HG03565 (cell line): ENCODE measurements at regions not wholly inside any gene's neighbourhood (a gene's known extent, or its start where the extent isn't known, plus 50 kb on each side); places are given as distances from the start of the nearest gene placed in this dataset.

Experiments
- ATAC-seq: cut with Tn5 transposase; IDR thresholded peaks from one replicate; pipeline ENCODE4 v1.9.1; 2021; ENCODE audit warnings: mild to moderate bottlenecking, moderate library complexity; ENCODE audit not compliant: unreplicated experiment

DNA sequence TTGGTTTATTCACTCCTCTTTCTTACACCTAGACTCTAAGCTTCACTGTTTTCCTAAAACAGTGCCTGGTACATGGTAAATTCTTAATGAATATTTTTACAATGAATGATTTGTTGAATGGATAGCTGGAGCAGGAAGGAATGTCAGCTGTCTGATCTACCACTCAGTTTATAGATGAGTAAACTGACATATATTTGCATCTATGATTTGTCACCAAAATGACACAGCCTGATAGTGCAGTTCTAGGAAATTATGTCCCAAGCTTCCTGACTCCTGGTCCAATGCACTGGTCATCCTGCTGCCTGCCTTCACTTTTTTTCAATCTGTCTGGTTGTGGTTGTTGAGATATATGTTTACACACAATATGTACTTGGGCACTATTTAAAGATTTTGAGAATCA lies 651.7 kb upstream of the WWC1 start:
- no peak for ATAC-seq

DNA sequence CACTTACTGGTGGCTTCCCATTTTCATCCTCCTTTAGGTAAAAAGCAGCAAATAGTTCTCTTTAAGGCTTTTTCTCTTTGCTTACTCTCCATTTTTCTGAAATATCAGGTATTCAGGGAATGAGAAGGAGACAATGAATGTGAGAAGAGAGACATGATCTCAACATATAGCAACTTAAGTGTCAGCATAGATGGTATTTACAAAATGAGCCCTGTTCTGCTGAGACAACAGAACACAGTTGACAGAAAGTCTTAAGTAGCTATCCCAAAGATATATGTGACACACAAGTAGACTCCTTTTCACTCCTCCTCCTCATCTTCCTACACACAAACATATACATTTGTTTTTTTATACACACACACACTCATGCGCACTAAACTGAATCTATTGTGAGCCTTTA lies 649.3 kb upstream of the WWC1 start:
- ATAC-seq: no peak

DNA sequence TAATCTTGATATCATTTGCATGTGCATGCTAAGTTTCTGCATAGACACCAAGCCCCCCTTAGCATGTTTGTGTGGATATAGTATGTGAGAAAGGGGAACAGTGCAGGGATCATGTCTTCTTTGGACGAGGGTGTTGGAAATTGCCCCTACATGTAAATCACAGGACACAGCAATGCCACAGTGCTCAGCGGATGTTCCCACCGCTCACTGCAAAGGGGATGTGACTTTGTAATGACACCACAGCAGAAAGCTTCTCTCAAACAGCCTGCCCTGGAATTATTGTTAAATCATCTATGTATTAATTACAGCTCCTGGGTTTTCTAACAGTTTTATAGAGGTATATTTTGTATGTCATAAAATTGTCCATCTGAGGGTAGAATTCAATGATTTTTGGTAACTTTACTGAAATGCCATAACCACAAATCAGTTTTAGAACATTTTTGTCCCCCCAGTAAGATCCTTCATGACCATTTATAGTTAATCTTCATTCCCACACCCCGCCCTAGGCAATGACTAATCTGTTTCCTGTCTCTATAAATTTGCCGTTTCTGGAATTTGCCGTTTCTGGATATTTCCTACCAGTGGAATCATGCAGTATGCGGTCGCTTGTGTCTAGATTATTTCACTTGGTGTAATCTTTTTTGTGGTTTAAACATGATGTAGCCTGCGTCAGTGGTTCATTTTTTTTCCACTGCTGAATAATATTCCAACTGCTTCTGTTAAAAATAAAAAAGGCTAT lies 648.5 kb upstream of the WWC1 start:
- ATAC-seq: no peak

DNA sequence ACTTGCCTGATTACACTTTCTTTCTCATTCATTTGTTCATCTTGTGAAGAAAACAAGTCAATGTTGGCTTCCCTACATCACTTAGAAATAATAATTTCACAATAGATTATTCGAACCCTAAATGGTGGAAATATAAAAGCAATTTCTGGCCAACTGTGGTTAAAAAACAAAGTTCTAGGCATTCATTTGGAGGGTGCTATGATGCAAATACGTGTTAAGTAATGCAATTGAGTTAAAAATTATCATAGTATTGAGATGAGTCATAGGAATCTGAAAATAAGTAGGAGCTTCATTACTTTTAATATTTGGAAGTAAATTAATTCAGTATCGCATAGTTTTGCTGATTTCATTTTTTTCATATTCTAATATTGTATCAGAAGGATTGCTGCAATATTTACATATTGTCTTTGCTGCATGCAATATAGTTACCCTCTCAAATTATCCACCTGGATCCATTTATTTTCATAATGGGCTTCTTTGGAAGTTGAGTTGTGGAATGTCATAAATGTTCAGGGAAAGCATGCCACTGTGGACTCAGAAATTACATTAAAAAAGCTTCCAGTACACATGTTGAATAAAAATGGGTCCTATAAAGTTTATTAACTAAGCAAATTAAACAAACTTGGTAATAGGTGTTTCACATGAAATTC lies 647.7 kb upstream of the WWC1 start:
- no peak for ATAC-seq

DNA sequence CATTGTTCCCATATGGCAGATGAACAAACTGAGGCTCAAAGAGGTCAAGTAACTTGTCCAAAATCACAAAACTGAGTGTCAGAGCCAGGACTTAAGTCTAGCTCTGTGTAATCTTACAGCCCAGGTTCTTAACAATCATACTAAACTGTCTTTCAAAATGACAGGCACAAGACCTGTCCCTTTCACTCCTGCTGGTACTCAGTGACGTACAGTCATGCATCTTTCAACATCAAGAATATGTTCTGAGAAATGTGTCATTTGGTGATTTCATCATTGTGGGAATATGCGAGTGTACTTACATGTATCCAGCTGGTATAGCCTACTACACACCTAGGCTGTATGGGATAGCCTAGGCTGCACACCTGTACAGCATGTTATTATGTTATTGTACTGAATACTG lies 646.8 kb upstream of the WWC1 start:
- ATAC-seq: no peak

DNA sequence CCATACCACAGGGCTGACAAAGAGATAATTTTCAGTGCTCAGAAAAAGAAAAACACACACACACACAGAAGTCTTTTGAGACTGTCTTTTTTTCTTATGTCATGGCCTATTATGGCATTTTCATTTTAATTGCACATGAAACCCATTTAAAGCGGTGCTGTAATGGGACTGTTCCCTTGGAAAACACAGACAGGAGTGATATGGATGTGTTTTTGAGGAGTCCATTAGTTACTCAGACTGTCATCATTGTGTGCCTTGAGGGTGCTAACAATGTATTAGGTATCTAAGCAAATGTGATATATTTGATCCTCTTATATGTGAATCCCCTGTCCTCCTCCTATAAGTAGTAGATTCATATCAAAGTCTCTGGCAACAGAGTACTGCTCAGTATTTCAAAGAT lies 642.0 kb upstream of the WWC1 start:
- ATAC-seq: no peak

DNA sequence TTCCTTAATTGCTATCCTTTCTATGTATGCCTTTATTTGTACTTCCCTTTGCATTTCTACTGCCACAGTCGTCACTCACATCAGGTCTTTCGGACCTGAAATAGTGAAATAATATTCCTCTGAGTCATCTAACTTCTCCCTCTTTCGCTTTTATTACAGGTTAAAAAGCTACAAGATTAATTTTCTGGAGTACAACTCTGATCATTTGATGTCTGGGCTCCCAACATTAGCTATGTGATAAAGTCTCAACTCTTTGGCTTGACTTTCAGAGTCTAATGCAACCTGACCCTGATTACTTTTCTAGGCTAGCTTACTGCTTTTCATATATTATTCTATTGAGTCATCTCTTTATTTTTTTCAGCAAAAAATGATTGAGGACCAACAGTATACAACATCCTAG lies 638.8 kb upstream of the WWC1 start:
- no peak for ATAC-seq

DNA sequence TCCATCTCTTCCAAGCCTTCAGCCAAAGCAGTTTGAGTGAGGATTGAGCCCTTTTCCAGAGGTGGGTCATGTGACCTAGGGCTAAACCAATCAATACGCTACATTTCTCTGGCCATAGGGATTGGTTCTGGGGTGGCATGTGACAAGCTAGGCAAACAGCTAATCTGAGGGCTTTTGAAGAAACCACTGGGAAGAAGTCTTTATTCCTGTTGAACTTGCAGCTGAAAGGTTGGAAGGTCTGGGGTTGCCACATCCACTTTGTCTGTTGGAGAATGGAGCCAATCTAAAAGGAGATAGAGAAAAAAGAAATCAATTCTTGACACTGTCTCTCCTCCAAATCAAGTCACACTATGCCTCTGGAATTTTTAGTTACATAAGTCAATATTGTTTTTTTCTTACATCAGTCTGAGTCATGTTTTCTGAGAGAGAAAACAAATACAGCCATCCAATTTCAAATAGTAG lies 637.8 kb upstream of the WWC1 start:
- ATAC-seq: no peak

DNA sequence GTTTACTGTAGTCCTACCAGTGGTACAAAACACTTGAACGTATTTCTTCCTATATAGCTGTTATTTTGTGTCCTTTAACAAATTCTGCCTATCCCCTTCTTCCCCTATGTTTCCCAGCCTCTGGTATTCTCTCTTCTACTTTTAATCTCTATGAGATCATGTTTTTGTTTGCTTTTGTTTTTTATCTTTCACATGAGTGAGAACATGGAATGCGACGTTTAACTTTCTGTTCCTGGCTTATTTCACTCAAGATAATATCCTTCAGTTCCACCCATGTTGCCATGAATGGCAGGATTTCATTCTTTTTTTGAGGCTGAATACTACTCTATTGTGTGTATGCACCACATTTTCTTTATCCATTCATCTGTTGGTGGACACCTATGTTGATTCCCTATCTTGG lies 634.4 kb upstream of the WWC1 start:
- no peak for ATAC-seq

DNA sequence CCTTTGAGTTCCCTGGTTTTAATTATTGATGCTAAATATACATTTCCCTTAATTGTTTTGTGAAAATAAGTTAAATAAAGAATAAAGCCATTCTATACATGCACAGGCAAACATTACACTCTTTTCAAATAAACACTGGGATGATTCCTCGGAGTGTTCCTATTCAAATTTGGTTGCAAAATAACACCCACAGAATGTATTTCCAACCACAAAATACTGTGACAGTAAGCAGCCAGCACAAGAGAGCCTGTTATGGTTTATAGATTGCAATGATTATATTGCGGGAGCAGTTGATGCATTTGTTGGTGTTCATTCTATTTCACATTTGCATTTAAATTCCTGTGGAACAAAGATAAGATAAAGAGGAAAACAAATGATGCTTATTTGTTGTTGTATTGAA lies 632.6 kb upstream of the WWC1 start:
- no peak for ATAC-seq

DNA sequence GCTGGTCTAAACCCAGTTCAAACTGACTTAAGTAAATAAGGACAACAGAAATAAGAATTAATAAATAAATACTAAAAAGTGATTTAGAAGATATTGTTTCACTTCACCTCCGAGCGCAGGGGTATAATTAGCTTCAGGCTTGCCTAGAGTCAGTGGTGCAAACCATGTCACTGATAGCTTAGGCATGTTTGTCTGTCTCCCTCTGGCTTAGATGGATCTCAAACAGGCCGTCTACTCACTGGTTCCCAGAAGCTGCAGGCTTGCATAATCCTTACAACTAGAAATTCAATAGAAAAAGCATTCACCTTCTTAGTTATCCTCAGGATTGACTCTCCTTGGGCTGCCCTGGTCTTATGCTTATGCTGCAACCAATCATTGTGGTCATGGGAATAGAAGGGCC lies 629.8 kb upstream of the WWC1 start:
- no peak for ATAC-seq

DNA sequence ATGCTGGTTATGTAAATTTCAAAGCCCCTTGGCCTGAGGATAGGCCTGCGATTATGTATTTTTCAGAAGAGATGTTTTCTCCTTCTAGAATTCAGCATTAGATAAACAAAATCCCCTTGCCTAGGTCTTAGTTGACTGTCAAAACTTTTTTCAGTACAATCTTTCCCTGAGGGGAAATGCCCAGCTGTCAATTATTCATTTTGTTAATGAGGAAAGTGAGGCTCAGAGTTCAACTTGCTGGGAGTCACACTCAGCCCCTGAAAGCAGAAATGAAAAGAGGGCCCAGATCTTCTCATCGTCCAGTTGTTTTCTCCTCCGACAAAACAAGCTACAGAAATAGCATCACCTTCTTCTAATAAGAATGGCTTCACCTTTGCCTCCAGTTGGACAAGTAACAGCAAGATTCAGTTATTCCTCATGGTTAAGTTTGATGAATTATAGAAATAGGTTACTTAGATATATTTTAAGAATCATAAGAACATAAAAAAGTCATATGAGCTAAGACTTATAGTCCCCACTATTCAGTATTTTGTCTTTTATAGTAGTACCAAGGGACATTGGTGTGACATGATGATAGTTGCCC lies 627.1 kb upstream of the WWC1 start:
- no peak for ATAC-seq

DNA sequence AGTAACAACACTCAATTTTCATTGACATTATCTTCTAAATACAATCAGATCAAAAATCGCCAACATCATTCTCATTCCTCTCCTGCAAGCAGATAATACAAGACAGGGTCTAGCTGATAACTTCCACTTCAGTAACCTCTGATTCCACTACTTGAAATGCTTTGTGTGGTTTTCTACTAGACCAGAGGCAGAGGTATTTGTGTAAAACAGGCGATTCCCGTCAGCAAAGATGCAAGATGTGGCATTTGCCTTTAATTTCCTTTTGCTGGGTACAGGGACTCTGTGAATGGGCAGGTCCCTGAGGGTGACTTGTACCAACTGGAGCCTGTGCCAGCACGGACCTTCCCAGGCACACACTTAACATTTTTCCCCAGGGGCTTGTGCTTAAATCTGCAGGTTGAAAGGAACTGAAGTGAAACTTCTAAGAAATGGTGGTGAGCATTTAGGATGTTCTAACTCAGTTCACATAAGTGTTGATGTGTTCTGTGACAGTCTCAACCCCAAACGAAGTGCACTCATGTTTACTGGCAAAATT lies 625.5 kb upstream of the WWC1 start:
- ATAC-seq: no peak

DNA sequence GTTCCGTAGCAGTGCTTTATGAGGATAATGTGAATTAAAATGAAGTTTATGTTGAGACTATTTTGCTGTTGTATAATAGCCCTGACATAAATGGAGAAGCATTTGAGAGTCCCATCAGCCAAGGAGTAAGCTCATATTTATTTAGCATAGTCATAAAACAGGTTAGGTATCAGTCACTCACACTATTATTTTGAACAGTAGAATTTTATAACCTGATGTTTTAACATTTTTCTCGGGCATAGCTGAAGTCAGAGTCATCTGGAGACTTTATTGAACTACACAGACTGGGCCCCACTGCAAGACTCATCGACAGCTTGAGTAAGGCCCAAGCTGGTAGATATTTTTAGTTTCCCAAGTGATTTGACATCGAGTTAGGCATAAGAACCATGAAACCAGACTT lies 620.3 kb upstream of the WWC1 start:
- no peak for ATAC-seq

DNA sequence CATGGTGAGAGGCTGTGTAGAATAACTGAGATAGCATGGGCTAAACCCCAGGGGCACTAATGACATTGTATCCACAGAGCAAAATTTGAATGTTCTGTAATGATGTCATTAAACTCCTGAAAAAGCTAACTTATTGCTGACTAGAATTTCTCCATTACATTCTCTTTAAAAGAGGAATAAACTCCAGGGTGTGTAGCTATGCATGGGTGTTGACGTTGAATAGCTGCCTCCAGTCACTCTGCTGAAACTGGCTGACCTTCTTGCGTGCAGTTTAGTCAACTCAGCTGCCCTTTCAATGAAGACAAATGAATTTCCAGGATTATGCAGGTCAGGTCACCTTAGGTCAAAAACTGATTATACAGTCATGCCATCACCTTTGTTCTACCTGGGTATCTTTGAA lies 617.5 kb upstream of the WWC1 start:
- ATAC-seq: no peak

DNA sequence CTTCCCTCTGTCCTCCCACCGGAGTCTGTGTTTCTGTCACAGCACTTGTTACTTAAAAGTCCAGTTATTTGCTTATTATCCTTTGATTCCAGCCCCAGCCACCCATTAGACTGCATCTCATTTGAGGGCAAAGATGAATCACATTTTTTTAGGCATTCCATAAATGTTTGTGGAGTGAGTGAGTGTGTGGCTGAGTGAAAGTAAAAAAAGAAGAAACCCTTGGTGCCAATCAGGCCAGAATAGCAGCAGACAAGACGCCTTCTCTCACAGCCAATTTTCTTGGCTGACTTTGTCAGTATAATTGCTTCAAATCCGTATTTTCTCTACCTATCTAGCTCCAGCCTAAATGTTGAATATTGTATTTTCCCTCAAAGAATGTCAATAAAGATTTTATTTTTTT lies 613.0 kb upstream of the WWC1 start:
- no peak for ATAC-seq

DNA sequence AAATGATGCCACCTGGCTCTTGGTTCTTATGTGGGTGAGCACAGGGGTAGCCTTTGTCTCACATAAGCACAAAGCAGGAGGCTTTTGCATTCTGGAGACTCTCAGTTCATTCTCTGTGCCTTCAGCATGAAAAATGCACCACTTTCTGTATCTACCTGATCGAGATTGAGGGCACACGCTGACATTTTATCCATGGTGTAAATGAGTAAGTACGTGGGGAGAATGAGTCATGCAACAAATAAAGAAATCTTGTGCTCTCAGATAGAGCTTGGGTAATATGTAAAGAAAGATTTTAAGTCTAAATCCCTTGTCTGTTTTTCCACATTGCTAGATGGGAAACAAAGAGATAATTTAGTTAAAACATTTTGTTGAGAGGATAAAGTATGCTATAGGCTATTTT lies 607.2 kb upstream of the WWC1 start:
- no peak for ATAC-seq

DNA sequence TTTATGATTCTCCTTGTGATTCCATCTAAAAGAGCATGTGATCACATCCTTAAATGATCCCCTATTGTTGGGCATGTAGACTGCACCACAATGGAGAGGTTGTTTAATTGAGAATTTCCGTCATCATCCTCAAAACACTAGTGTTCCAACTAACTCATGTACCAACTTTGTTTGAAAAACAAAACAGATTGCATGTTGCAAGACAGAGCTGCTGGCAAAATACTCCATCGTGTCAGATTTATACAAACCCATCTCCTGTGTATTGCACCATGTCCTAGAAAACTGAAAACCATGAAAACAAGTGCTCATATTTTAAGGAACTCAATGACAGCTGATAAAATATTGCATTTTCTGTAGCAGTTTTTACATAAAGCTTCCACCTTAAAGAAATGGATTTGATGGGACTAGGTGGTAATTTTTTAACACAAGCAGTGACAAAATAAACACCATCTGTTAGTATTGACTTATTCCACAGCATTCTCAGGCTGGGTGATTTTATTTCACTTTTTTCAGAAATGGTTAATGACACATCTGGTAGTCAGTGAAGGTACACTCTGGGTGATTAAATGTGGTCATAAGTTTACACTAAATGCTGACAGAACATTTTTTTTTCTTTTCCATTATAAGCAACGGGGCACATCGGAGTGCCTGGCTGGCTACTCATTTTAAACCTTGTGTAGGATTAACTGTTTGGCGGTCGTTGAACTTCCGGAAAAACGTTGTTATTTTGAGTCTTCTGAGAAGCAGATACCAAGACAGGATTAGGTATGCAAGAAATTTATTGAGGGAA lies 602.9 kb upstream of the WWC1 start:
- ATAC-seq: no peak

DNA sequence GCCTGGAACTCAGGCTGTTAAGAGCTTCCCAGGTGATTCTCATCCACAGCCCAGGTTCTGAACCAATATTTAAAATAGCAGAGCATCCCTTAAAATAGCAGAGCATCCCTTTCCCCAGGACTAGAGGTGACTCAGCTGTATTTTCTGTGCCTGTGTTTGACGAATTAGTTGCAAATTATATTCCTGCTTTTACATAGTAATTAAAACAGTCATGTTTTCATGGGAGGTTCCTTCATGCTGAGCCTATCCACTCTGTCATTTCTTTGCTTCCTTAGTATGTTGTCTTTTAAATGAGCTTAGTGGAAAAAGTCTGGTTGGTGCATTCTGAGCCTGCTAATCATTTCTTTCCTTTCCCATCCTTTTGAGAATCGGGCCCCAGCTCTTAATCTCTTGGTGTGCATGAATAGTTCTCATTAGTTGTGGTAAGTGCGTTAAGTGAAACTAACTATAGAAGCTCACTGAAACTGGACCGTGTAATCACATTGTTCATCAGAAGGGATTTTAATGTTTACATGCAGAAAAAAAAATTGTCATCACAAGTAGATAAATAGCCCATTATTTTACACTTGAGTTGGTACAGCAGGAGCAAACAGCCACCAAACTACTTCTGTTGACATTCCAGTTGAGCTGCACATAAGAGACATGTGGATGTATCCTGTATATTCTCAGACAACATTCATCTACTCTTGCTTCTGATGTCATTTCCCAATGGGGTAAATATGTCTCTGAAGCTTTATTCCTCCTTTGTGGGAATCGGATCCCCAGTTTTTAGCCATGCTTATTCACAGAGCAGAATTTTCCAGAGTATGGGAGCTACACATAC lies 596.9 kb upstream of the WWC1 start:
- ATAC-seq: no peak

DNA sequence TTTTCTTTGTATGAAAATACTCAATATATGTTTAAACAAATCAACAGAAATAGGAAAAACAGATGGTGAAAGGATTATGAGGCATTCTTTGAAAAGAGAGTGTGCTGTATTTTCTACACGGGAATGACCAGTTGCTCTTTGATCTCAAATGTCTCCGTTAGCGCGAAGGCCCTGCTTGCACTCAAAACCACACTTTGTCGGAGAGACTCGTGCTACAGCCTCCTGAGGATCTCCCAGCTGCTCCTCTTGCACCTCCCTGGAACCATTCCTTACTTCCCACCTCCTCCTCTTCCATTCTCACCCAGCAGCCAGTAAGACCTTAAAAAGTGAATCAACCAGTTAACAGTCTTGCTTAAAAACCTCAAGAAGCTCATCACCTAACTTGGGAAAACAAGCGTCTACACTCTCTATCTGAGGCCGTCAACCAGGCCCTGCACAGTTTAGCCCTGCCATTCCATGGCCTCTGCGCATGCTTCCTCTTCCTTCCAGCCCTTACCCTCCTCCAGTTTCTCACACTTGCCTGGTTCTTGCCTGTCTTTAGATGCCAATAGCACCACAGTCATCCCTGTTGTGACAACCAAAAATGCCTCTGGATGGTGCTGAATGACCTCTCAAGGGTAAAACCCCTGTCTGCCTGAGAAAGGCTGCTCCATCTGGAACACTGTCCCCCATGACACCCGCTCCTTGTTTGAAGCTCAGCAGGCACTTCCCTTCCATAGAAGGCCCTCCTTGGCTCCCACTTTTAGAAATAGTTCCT lies 594.7 kb upstream of the WWC1 start:
- no peak for ATAC-seq
